Fibroblast of lung (primary cell): ENCODE measurements at regions not wholly inside any gene's neighbourhood (a gene's known extent, or its start where the extent isn't known, plus 50 kb on each side); places are given as distances from the start of the nearest gene placed in this dataset.

ENCODE experiments used
- EZH2 ChIP-seq: IDR thresholded peaks from 2 replicates; pipeline ENCODE4 v1.5.1; 2012; ENCODE audit warnings: low read length, control low read depth, mild to moderate bottlenecking; ENCODE audit errors: missing control alignments
- TF ChIP-seq, protein P1 (sequence below), 2 donors: IDR thresholded peaks in 1 of 2; conservative IDR thresholded peaks in 1 of 2; 1 replicate in 1 of 2; 2 replicates in 1 of 2; pipeline ENCODE4 v1.5.1; 2011 to 2012; ENCODE audit warnings: low read length in 2 of 2, control low read depth in 1 of 2, inconsistent platforms in 1 of 2, low read depth in 1 of 2, mild to moderate bottlenecking in 1 of 2

GRCh38 chr13:28590461-28590860 is 68.5 kb upstream of the POMP start:
- TF ChIP-seq, protein P1, sequence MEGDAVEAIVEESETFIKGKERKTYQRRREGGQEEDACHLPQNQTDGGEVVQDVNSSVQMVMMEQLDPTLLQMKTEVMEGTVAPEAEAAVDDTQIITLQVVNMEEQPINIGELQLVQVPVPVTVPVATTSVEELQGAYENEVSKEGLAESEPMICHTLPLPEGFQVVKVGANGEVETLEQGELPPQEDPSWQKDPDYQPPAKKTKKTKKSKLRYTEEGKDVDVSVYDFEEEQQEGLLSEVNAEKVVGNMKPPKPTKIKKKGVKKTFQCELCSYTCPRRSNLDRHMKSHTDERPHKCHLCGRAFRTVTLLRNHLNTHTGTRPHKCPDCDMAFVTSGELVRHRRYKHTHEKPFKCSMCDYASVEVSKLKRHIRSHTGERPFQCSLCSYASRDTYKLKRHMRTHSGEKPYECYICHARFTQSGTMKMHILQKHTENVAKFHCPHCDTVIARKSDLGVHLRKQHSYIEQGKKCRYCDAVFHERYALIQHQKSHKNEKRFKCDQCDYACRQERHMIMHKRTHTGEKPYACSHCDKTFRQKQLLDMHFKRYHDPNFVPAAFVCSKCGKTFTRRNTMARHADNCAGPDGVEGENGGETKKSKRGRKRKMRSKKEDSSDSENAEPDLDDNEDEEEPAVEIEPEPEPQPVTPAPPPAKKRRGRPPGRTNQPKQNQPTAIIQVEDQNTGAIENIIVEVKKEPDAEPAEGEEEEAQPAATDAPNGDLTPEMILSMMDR (conservative IDR thresholded peaks at IDR 0.05 in 1 of 2, IDR thresholded peaks at IDR 0.05 in 1 of 2; ENCODE audit: low read depth in 1 of 2, low read length in 2 of 2) = no peak
- TF ChIP-seq EZH2 = no peak
